GM06990 (cell line): ENCODE measurements at regions not wholly inside any gene's neighbourhood (a gene's known extent, or its start where the extent isn't known, plus 50 kb on each side); places are given as distances from the start of the nearest gene placed in this dataset.

Experiments used
- DNase-seq: peaks from one replicate; pipeline ENCODE4 v3.0.0-alpha.2; 2011; ENCODE audit not compliant: insufficient read length; ENCODE audit errors: extremely low read depth
- H3K27me3 ChIP-seq: replicated peaks from 2 replicates; pipeline ENCODE4 v1.6.0; 2011; ENCODE audit warnings: low read length; ENCODE audit not compliant: control insufficient read depth, insufficient read depth
- H3K36me3 ChIP-seq: 2 replicates; pipeline ENCODE4 v1.5.1; 2011; ENCODE audit warnings: low read length; ENCODE audit not compliant: control insufficient read depth, insufficient read depth
- H3K4me3 ChIP-seq: replicated peaks from 2 replicates; pipeline ENCODE4 v1.5.1; 2011; ENCODE audit warnings: low read depth, mild to moderate bottlenecking, control low read depth, low read length
- CTCF ChIP-seq: IDR thresholded peaks from 2 replicates; pipeline ENCODE4 v1.5.1; 2011; ENCODE audit warnings: low read length, control low read depth, mild to moderate bottlenecking, inconsistent platforms; ENCODE audit not compliant: insufficient read depth, poor library complexity, severe bottlenecking

GRCh38 chr13:90577726-90578125, 769.8 kb upstream of the MIR17HG start:
- no peaks in the 10 kb centered on the region for H3K27me3 ChIP-seq
- H3K36me3 ChIP-seq: no peaks in the 10 kb centered on the region
- no peak overlapping the region for H3K4me3 ChIP-seq
- TF ChIP-seq CTCF: no peak
- no peak for DNase-seq

GRCh38 chr13:90585392-90585791, 762.1 kb upstream of the MIR17HG start:
- Histone ChIP-seq H3K4me3 (no peak overlapping the region), H3K27me3 (no peaks in the 10 kb centered on the region), H3K36me3 (no peaks in the 10 kb centered on the region)
- TF ChIP-seq CTCF: no peak
- DNase-seq: no peak

- no peaks in the 10 kb centered on the region for H3K27me3 ChIP-seq
- no peak for TF ChIP-seq CTCF
- no peak overlapping the region for H3K4me3 ChIP-seq
These were observed 756.1 kb upstream of the MIR17HG start for GRCh38 chr13:90591260-90591926.

GRCh38 chr13:90591927-90592268, 755.6 kb upstream of the MIR17HG start:
- Histone ChIP-seq H3K36me3 (no peaks in the 10 kb centered on the region), H3K4me3 (no peak overlapping the region), H3K27me3 (no peaks in the 10 kb centered on the region)
- DNase-seq: no peak
- no peak for TF ChIP-seq CTCF

More at GRCh38 chr13:90591260-90591926, 756.1 kb upstream of the MIR17HG start:
- H3K36me3 ChIP-seq: no peaks in the 10 kb centered on the region
- DNase-seq: no peak

- no peak for DNase-seq
- Histone ChIP-seq H3K27me3 (no peaks in the 10 kb centered on the region), H3K4me3 (no peak overlapping the region), H3K36me3 (no peaks in the 10 kb centered on the region)
- TF ChIP-seq CTCF: no peak
These were observed 754.5 kb upstream of the MIR17HG start for GRCh38 chr13:90592943-90593342.

- Histone ChIP-seq H3K4me3 (no peak overlapping the region), H3K27me3 (no peaks in the 10 kb centered on the region), H3K36me3 (no peaks in the 10 kb centered on the region)
- no peak for DNase-seq
- no peak for TF ChIP-seq CTCF
These were observed 752.8 kb upstream of the MIR17HG start for GRCh38 chr13:90594681-90595080.
